ENCODE measurements at regions not wholly inside any gene's neighbourhood (a gene's known extent, or its start where the extent isn't known, plus 50 kb on each side); places are given as distances from the start of the nearest gene placed in this dataset.

- TF ChIP-seq CTCF (IDR thresholded peaks at IDR 0.05; ENCODE audit: low read depth, low read length): no peak
- no peak for DNase-seq (ENCODE audit: extremely low read depth, low read depth)
Observed at GRCh38 chr4:19408490-19408889, 843.2 kb upstream of the SLIT2 start.

GRCh38 chr4:19406789-19407188, 844.9 kb upstream of the SLIT2 start:
- TF ChIP-seq CTCF (IDR thresholded peaks at IDR 0.05; ENCODE audit: low read depth, low read length): no peak

GRCh38 chr4:19403786-19404370, 847.8 kb upstream of the SLIT2 start:
- TF ChIP-seq CTCF (IDR thresholded peaks at IDR 0.05; ENCODE audit: low read depth, low read length): no peak
- no peak for DNase-seq (ENCODE audit: extremely low read depth, low read depth)

More at GRCh38 chr4:19406789-19407188, 844.9 kb upstream of the SLIT2 start:
- no peak for DNase-seq (ENCODE audit: extremely low read depth, low read depth)

- no peak for TF ChIP-seq CTCF (IDR thresholded peaks at IDR 0.05; ENCODE audit: low read depth, low read length)
- no peak for DNase-seq (ENCODE audit: extremely low read depth, low read depth)
Observed at GRCh38 chr4:19402581-19403065, 849.1 kb upstream of the SLIT2 start.

GRCh38 chr4:19401301-19402080, 850.2 kb upstream of the SLIT2 start:
- no peak for TF ChIP-seq CTCF (IDR thresholded peaks at IDR 0.05; ENCODE audit: low read depth, low read length)
- no peak for DNase-seq (ENCODE audit: extremely low read depth, low read depth)

- no peak for DNase-seq (ENCODE audit: extremely low read depth, low read depth)
Observed at GRCh38 chr4:19400820-19401219, 850.9 kb upstream of the SLIT2 start.

More at GRCh38 chr4:19400820-19401219, 850.9 kb upstream of the SLIT2 start:
- no peak for TF ChIP-seq CTCF (IDR thresholded peaks at IDR 0.05; ENCODE audit: low read depth, low read length)

All from AG09319 (cell line).